ENCODE measurements at regions not wholly inside any gene's neighbourhood (a gene's known extent, or its start where the extent isn't known, plus 50 kb on each side); places are given as distances from the start of the nearest gene placed in this dataset.
"Not testable (repeated sequence)": the region's sequence is repeated elsewhere in the genome, so short reads cannot be mapped to it uniquely, and the experiment has no call there.

GRCh38 chr11:130555251-130555841 is 106.9 kb downstream of the ADAMTS15 start:
- H3K4me3 ChIP-seq (ENCODE audit: low read length): no peak overlapping the region
- no peak overlapping the region for H3K9ac ChIP-seq (ENCODE audit: low read length)
- H3K27ac ChIP-seq (ENCODE audit: low read depth, low read length): no peak overlapping the region
- no peaks in the 10 kb centered on the region for H3K36me3 ChIP-seq (ENCODE audit: control insufficient read depth, insufficient read depth, low read length)
- H3K4me1 ChIP-seq (ENCODE audit: control insufficient read depth, insufficient read depth, low read length): no peaks in the 10 kb centered on the region
- no peaks in the 10 kb centered on the region for H3K27me3 ChIP-seq (ENCODE audit: control insufficient read depth, insufficient read depth, low read length)

GRCh38 chr11:130560000-130560780 is 111.7 kb downstream of the ADAMTS15 start:
- Histone ChIP-seq H3K4me3 (ENCODE audit: low read length) (no peak overlapping the region), H3K27ac (ENCODE audit: low read depth, low read length) (no peak overlapping the region), H3K36me3 (ENCODE audit: control insufficient read depth, insufficient read depth, low read length) (no peaks in the 10 kb centered on the region), H3K4me1 (ENCODE audit: control insufficient read depth, insufficient read depth, low read length) (no peaks in the 10 kb centered on the region), H3K27me3 (ENCODE audit: control insufficient read depth, insufficient read depth, low read length) (no peaks in the 10 kb centered on the region), H3K9ac (ENCODE audit: low read length) (no peak overlapping the region)

GRCh38 chr11:130560781-130561109 is 112.3 kb downstream of the ADAMTS15 start:
- no peak overlapping the region for H3K27ac ChIP-seq (ENCODE audit: low read depth, low read length)
- H3K27me3 ChIP-seq (ENCODE audit: control insufficient read depth, insufficient read depth, low read length): no peaks in the 10 kb centered on the region
- H3K36me3 ChIP-seq (ENCODE audit: control insufficient read depth, insufficient read depth, low read length): no peaks in the 10 kb centered on the region
- H3K4me3 ChIP-seq (ENCODE audit: low read length): no peak overlapping the region
- H3K4me1 ChIP-seq (ENCODE audit: control insufficient read depth, insufficient read depth, low read length): no peaks in the 10 kb centered on the region
- H3K9ac ChIP-seq (ENCODE audit: low read length): no peak overlapping the region

- Histone ChIP-seq H3K36me3 (ENCODE audit: control insufficient read depth, insufficient read depth, low read length) (no peaks in the 10 kb centered on the region), H3K27me3 (ENCODE audit: control insufficient read depth, insufficient read depth, low read length) (no peaks in the 10 kb centered on the region), H3K9ac (ENCODE audit: low read length) (no peak overlapping the region), H3K4me1 (ENCODE audit: control insufficient read depth, insufficient read depth, low read length) (no peaks in the 10 kb centered on the region), H3K27ac (ENCODE audit: low read depth, low read length) (no peak overlapping the region), H3K4me3 (ENCODE audit: low read length) (no peak overlapping the region)
Observed at GRCh38 chr11:130561441-130561881, 113.0 kb downstream of the ADAMTS15 start.

GRCh38 chr11:130562549-130562948 is 114.1 kb downstream of the ADAMTS15 start:
- Histone ChIP-seq H3K4me1 (ENCODE audit: control insufficient read depth, insufficient read depth, low read length) (no peaks in the 10 kb centered on the region), H3K27ac (ENCODE audit: low read depth, low read length) (no peak overlapping the region), H3K36me3 (ENCODE audit: control insufficient read depth, insufficient read depth, low read length) (no peaks in the 10 kb centered on the region), H3K4me3 (ENCODE audit: low read length) (no peak overlapping the region), H3K27me3 (ENCODE audit: control insufficient read depth, insufficient read depth, low read length) (no peaks in the 10 kb centered on the region), H3K9ac (ENCODE audit: low read length) (no peak overlapping the region)

- not testable (repeated sequence) for H3K36me3 ChIP-seq (ENCODE audit: control insufficient read depth, insufficient read depth, low read length); H3K4me3 ChIP-seq (ENCODE audit: low read length); H3K9ac ChIP-seq (ENCODE audit: low read length); H3K4me1 ChIP-seq (ENCODE audit: control insufficient read depth, insufficient read depth, low read length); H3K27me3 ChIP-seq (ENCODE audit: control insufficient read depth, insufficient read depth, low read length); H3K27ac ChIP-seq (ENCODE audit: low read depth, low read length)
Observed at GRCh38 chr11:130566360-130566759, 117.9 kb downstream of the ADAMTS15 start.

- H3K9ac ChIP-seq (ENCODE audit: low read length): no peak overlapping the region
- no peaks in the 10 kb centered on the region for H3K4me1 ChIP-seq (ENCODE audit: control insufficient read depth, insufficient read depth, low read length)
- no peaks in the 10 kb centered on the region for H3K27me3 ChIP-seq (ENCODE audit: control insufficient read depth, insufficient read depth, low read length)
- H3K27ac ChIP-seq (ENCODE audit: low read depth, low read length): no peak overlapping the region
- no peaks in the 10 kb centered on the region for H3K36me3 ChIP-seq (ENCODE audit: control insufficient read depth, insufficient read depth, low read length)
- H3K4me3 ChIP-seq (ENCODE audit: low read length): no peak overlapping the region
Observed at GRCh38 chr11:130571519-130571918, 123.1 kb downstream of the ADAMTS15 start.

- no peak overlapping the region for H3K9ac ChIP-seq (ENCODE audit: low read length)
- no peaks in the 10 kb centered on the region for H3K27me3 ChIP-seq (ENCODE audit: control insufficient read depth, insufficient read depth, low read length)
- H3K36me3 ChIP-seq (ENCODE audit: control insufficient read depth, insufficient read depth, low read length): no peaks in the 10 kb centered on the region
- no peak overlapping the region for H3K27ac ChIP-seq (ENCODE audit: low read depth, low read length)
- H3K4me3 ChIP-seq (ENCODE audit: low read length): no peak overlapping the region
- no peaks in the 10 kb centered on the region for H3K4me1 ChIP-seq (ENCODE audit: control insufficient read depth, insufficient read depth, low read length)
Observed at GRCh38 chr11:130571947-130572584, 123.6 kb downstream of the ADAMTS15 start.

GRCh38 chr11:130573767-130574166 is 125.3 kb downstream of the ADAMTS15 start:
- no peaks in the 10 kb centered on the region for H3K27me3 ChIP-seq (ENCODE audit: control insufficient read depth, insufficient read depth, low read length)
- no peaks in the 10 kb centered on the region for H3K36me3 ChIP-seq (ENCODE audit: control insufficient read depth, insufficient read depth, low read length)
- no peak overlapping the region for H3K4me3 ChIP-seq (ENCODE audit: low read length)
- no peak overlapping the region for H3K27ac ChIP-seq (ENCODE audit: low read depth, low read length)
- no peak overlapping the region for H3K9ac ChIP-seq (ENCODE audit: low read length)
- H3K4me1 ChIP-seq (ENCODE audit: control insufficient read depth, insufficient read depth, low read length): no peaks in the 10 kb centered on the region

- Histone ChIP-seq H3K36me3 (ENCODE audit: control insufficient read depth, insufficient read depth, low read length) (no peaks in the 10 kb centered on the region), H3K27me3 (ENCODE audit: control insufficient read depth, insufficient read depth, low read length) (no peaks in the 10 kb centered on the region), H3K4me1 (ENCODE audit: control insufficient read depth, insufficient read depth, low read length) (no peaks in the 10 kb centered on the region), H3K27ac (ENCODE audit: low read depth, low read length) (no peak overlapping the region), H3K9ac (ENCODE audit: low read length) (no peak overlapping the region), H3K4me3 (ENCODE audit: low read length) (no peak overlapping the region)
Observed at GRCh38 chr11:130574740-130575139, 126.3 kb downstream of the ADAMTS15 start.

GRCh38 chr11:130576146-130576545 is 127.7 kb downstream of the ADAMTS15 start:
- Histone ChIP-seq H3K36me3 (ENCODE audit: control insufficient read depth, insufficient read depth, low read length) (no peaks in the 10 kb centered on the region), H3K9ac (ENCODE audit: low read length) (no peak overlapping the region), H3K27ac (ENCODE audit: low read depth, low read length) (no peak overlapping the region), H3K4me3 (ENCODE audit: low read length) (no peak overlapping the region), H3K4me1 (ENCODE audit: control insufficient read depth, insufficient read depth, low read length) (no peaks in the 10 kb centered on the region), H3K27me3 (ENCODE audit: control insufficient read depth, insufficient read depth, low read length) (no peaks in the 10 kb centered on the region)

- Histone ChIP-seq H3K4me1 (ENCODE audit: control insufficient read depth, insufficient read depth, low read length) (peaks cover 8% of the 10 kb centered on the region), H3K4me3 (ENCODE audit: low read length) (no peak overlapping the region), H3K9ac (ENCODE audit: low read length) (no peak overlapping the region), H3K27ac (ENCODE audit: low read depth, low read length) (no peak overlapping the region), H3K27me3 (ENCODE audit: control insufficient read depth, insufficient read depth, low read length) (no peaks in the 10 kb centered on the region), H3K36me3 (ENCODE audit: control insufficient read depth, insufficient read depth, low read length) (no peaks in the 10 kb centered on the region)
Observed at GRCh38 chr11:130578738-130579368, 130.4 kb downstream of the ADAMTS15 start.
